Activated CD4-positive, alpha-beta memory T cell treated with anti-CD3 and anti-CD28 coated beads, Interleukin-2, amount 10 ng/mL, durations not matched to agents 7 days and 5 days (primary cell): ENCODE measurements at regions not wholly inside any gene's neighbourhood (a gene's known extent, or its start where the extent isn't known, plus 50 kb on each side); places are given as distances from the start of the nearest gene placed in this dataset.

Experiments used
- CTCF ChIA-PET: fragments of 350-600 bp; sonication (Branson Sonifier 250); formaldehyde crosslinking; loops from one replicate; lab custom pipeline; 2021; ENCODE audit warnings: antibody characterized with exemption, inconsistent platforms; lab: Charles Lee
- POLR2A ChIA-PET: fragments of 350-600 bp; sonication (Branson Sonifier 250); formaldehyde crosslinking; loops from one replicate; lab custom pipeline; 2021; ENCODE audit warnings: antibody characterized with exemption; lab: Charles Lee
- DNase-seq: peaks from one replicate; pipeline ENCODE4 v3.0.0-alpha.2; 2020
- H3K27ac Mint-ChIP-seq: one replicate; pipeline ENCODE4 v1.8.0; 2021; ENCODE audit warnings: mild to moderate bottlenecking, mixed read lengths
- H3K27me3 Mint-ChIP-seq: one replicate; pipeline ENCODE4 v1.8.0; 2021; ENCODE audit warnings: mixed read lengths
- H3K36me3 Mint-ChIP-seq: one replicate; pipeline ENCODE4 v1.8.0; 2021; ENCODE audit warnings: low read depth, mixed read lengths
- H3K4me1 Mint-ChIP-seq: one replicate; pipeline ENCODE4 v1.8.0; 2021; ENCODE audit warnings: mixed read lengths
- H3K4me3 Mint-ChIP-seq: one replicate; pipeline ENCODE4 v1.8.0; 2021; ENCODE audit warnings: mild to moderate bottlenecking, mixed read lengths
- H3K9me3 Mint-ChIP-seq: one replicate; pipeline ENCODE4 v1.8.0; 2021; ENCODE audit warnings: mixed read lengths

GRCh38 chr15:87730706-87731105 is 525.8 kb downstream of the NTRK3 start:
- POLR2A ChIA-PET = no interaction called here
- Mint-ChIP-seq H3K27me3 (no peaks in the 10 kb centered on the region), H3K9me3 (no peaks in the 10 kb centered on the region), H3K36me3 (no peaks in the 10 kb centered on the region), H3K4me1 (no peaks in the 10 kb centered on the region), H3K27ac (no peak overlapping the region), H3K4me3 (no peak overlapping the region)
- CTCF ChIA-PET = no interaction called here
- no peak for DNase-seq

GRCh38 chr15:87728998-87729397 is 527.5 kb downstream of the NTRK3 start:
- no peaks in the 10 kb centered on the region for H3K4me1 Mint-ChIP-seq
- no peaks in the 10 kb centered on the region for H3K36me3 Mint-ChIP-seq
- H3K4me3 Mint-ChIP-seq = no peak overlapping the region
- DNase-seq = no peak
- CTCF ChIA-PET = no interaction called here
- H3K9me3 Mint-ChIP-seq = no peaks in the 10 kb centered on the region
- POLR2A ChIA-PET = no interaction called here
- H3K27me3 Mint-ChIP-seq = no peaks in the 10 kb centered on the region
- H3K27ac Mint-ChIP-seq = no peak overlapping the region

- CTCF ChIA-PET = no interaction called here
These were observed 529.5 kb downstream of the NTRK3 start for GRCh38 chr15:87727073-87727472.

GRCh38 chr15:87724330-87724729 is 532.2 kb downstream of the NTRK3 start:
- Mint-ChIP-seq H3K27ac (no peak overlapping the region), H3K4me1 (no peaks in the 10 kb centered on the region), H3K4me3 (no peak overlapping the region), H3K36me3 (no peaks in the 10 kb centered on the region), H3K27me3 (no peaks in the 10 kb centered on the region), H3K9me3 (no peaks in the 10 kb centered on the region)
- no peak for DNase-seq
- POLR2A ChIA-PET = no interaction called here
- CTCF ChIA-PET = no interaction called here

More at GRCh38 chr15:87727073-87727472, 529.5 kb downstream of the NTRK3 start:
- DNase-seq = no peak
- H3K27me3 Mint-ChIP-seq = no peaks in the 10 kb centered on the region
- H3K36me3 Mint-ChIP-seq = no peaks in the 10 kb centered on the region
- H3K9me3 Mint-ChIP-seq = no peaks in the 10 kb centered on the region
- POLR2A ChIA-PET = no interaction called here
- no peak overlapping the region for H3K27ac Mint-ChIP-seq
- no peak overlapping the region for H3K4me3 Mint-ChIP-seq
- H3K4me1 Mint-ChIP-seq = no peaks in the 10 kb centered on the region

- H3K9me3 Mint-ChIP-seq = no peaks in the 10 kb centered on the region
- no peak overlapping the region for H3K27ac Mint-ChIP-seq
- DNase-seq = no peak
- no peak overlapping the region for H3K4me3 Mint-ChIP-seq
- H3K4me1 Mint-ChIP-seq = no peaks in the 10 kb centered on the region
- H3K36me3 Mint-ChIP-seq = no peaks in the 10 kb centered on the region
- no peaks in the 10 kb centered on the region for H3K27me3 Mint-ChIP-seq
- ChIA-PET POLR2A (no interaction called here), CTCF (no interaction called here)
These were observed 533.4 kb downstream of the NTRK3 start for GRCh38 chr15:87722941-87723691.

GRCh38 chr15:87720235-87720634 is 536.3 kb downstream of the NTRK3 start:
- no peak for DNase-seq
- Mint-ChIP-seq H3K27me3 (no peaks in the 10 kb centered on the region), H3K27ac (no peak overlapping the region), H3K4me1 (no peaks in the 10 kb centered on the region), H3K36me3 (no peaks in the 10 kb centered on the region), H3K9me3 (no peaks in the 10 kb centered on the region), H3K4me3 (no peak overlapping the region)
- ChIA-PET POLR2A (no interaction called here), CTCF (no interaction called here)

- H3K27me3 Mint-ChIP-seq = no peaks in the 10 kb centered on the region
- ChIA-PET CTCF (no interaction called here), POLR2A (no interaction called here)
- no peak overlapping the region for H3K4me3 Mint-ChIP-seq
- H3K36me3 Mint-ChIP-seq = no peaks in the 10 kb centered on the region
- H3K27ac Mint-ChIP-seq = no peak overlapping the region
- no peaks in the 10 kb centered on the region for H3K9me3 Mint-ChIP-seq
- no peaks in the 10 kb centered on the region for H3K4me1 Mint-ChIP-seq
- DNase-seq = no peak
These were observed 540.1 kb downstream of the NTRK3 start for GRCh38 chr15:87716422-87716821.

GRCh38 chr15:87715252-87715651 is 541.3 kb downstream of the NTRK3 start:
- POLR2A ChIA-PET = no interaction called here
- no peaks in the 10 kb centered on the region for H3K27me3 Mint-ChIP-seq
- no peaks in the 10 kb centered on the region for H3K4me1 Mint-ChIP-seq
- no peaks in the 10 kb centered on the region for H3K9me3 Mint-ChIP-seq
- CTCF ChIA-PET = no interaction called here
- H3K36me3 Mint-ChIP-seq = no peaks in the 10 kb centered on the region
- no peak for DNase-seq
- H3K27ac Mint-ChIP-seq = no peak overlapping the region
- no peak overlapping the region for H3K4me3 Mint-ChIP-seq

GRCh38 chr15:87713475-87713879 is 543.1 kb downstream of the NTRK3 start:
- ChIA-PET CTCF (no interaction called here), POLR2A (no interaction called here)
- Mint-ChIP-seq H3K27ac (no peak overlapping the region), H3K27me3 (no peaks in the 10 kb centered on the region), H3K36me3 (no peaks in the 10 kb centered on the region), H3K9me3 (no peaks in the 10 kb centered on the region), H3K4me1 (no peaks in the 10 kb centered on the region), H3K4me3 (no peak overlapping the region)
- DNase-seq = no peak

- Mint-ChIP-seq H3K4me1 (no peaks in the 10 kb centered on the region), H3K9me3 (no peaks in the 10 kb centered on the region), H3K36me3 (no peaks in the 10 kb centered on the region), H3K4me3 (no peak overlapping the region), H3K27me3 (no peaks in the 10 kb centered on the region), H3K27ac (no peak overlapping the region)
- POLR2A ChIA-PET = no interaction called here
- CTCF ChIA-PET = no interaction called here
- no peak for DNase-seq
These were observed 544.3 kb downstream of the NTRK3 start for GRCh38 chr15:87712211-87712610.

- no peak for DNase-seq
- H3K4me3 Mint-ChIP-seq = no peak overlapping the region
- ChIA-PET CTCF (no interaction called here), POLR2A (no interaction called here)
- no peak overlapping the region for H3K27ac Mint-ChIP-seq
- H3K36me3 Mint-ChIP-seq = no peaks in the 10 kb centered on the region
- H3K27me3 Mint-ChIP-seq = no peaks in the 10 kb centered on the region
- no peaks in the 10 kb centered on the region for H3K4me1 Mint-ChIP-seq
- no peaks in the 10 kb centered on the region for H3K9me3 Mint-ChIP-seq
These were observed 545.5 kb downstream of the NTRK3 start for GRCh38 chr15:87711026-87711425.

GRCh38 chr15:87710406-87710805 is 546.1 kb downstream of the NTRK3 start:
- CTCF ChIA-PET = no interaction called here
- no peak for DNase-seq
- Mint-ChIP-seq H3K9me3 (no peaks in the 10 kb centered on the region), H3K4me3 (no peak overlapping the region), H3K27ac (no peak overlapping the region), H3K4me1 (no peaks in the 10 kb centered on the region), H3K27me3 (no peaks in the 10 kb centered on the region), H3K36me3 (no peaks in the 10 kb centered on the region)
- POLR2A ChIA-PET = no interaction called here

GRCh38 chr15:87707566-87708130 is 548.9 kb downstream of the NTRK3 start:
- POLR2A ChIA-PET = no interaction called here
- no peaks in the 10 kb centered on the region for H3K4me1 Mint-ChIP-seq
- DNase-seq = no peak
- no peaks in the 10 kb centered on the region for H3K27me3 Mint-ChIP-seq
- CTCF ChIA-PET = no interaction called here
- peaks cover 2% of the 10 kb centered on the region for H3K9me3 Mint-ChIP-seq
- H3K36me3 Mint-ChIP-seq = no peaks in the 10 kb centered on the region
- H3K4me3 Mint-ChIP-seq = no peak overlapping the region
- no peak overlapping the region for H3K27ac Mint-ChIP-seq

- DNase-seq = no peak
- ChIA-PET CTCF (no interaction called here), POLR2A (no interaction called here)
- Mint-ChIP-seq H3K4me3 (no peak overlapping the region), H3K27me3 (no peaks in the 10 kb centered on the region), H3K9me3 (peaks cover 2% of the 10 kb centered on the region), H3K27ac (no peak overlapping the region), H3K36me3 (no peaks in the 10 kb centered on the region), H3K4me1 (no peaks in the 10 kb centered on the region)
These were observed 549.5 kb downstream of the NTRK3 start for GRCh38 chr15:87707071-87707470.
